BLaER1 (cell line): ENCODE measurements at regions not wholly inside any gene's neighbourhood (a gene's known extent, or its start where the extent isn't known, plus 50 kb on each side); places are given as distances from the start of the nearest gene placed in this dataset.
A peak's percentile ranks its signal among the peaks of the same experiment; 100 is the strongest.

ENCODE experiments used
- H3K27ac ChIP-seq: shearing (Covaris generic); formaldehyde crosslinking; 2 replicates; pipeline ENCODE4 v1.8.1; 2022
- H3K27me3 ChIP-seq: shearing (Covaris generic); formaldehyde crosslinking; 2 replicates; pipeline ENCODE4 v1.8.1; 2022
- H3K36me3 ChIP-seq: shearing (Covaris generic); formaldehyde crosslinking; 2 replicates; pipeline ENCODE4 v1.8.1; 2022
- H3K4me1 ChIP-seq: shearing (Covaris generic); formaldehyde crosslinking; 2 replicates; pipeline ENCODE4 v1.8.1; 2022
- H3K4me2 ChIP-seq: shearing (Covaris generic); formaldehyde crosslinking; 2 replicates; pipeline ENCODE4 v1.8.1; 2022
- H3K4me3 ChIP-seq: shearing (Covaris generic); formaldehyde crosslinking; 2 replicates; pipeline ENCODE4 v1.8.1; 2022
- H3K9ac ChIP-seq: shearing (Covaris generic); formaldehyde crosslinking; 2 replicates; pipeline ENCODE4 v1.8.1; 2022
- H3K9me3 ChIP-seq: shearing (Covaris generic); formaldehyde crosslinking; 2 replicates; pipeline ENCODE4 v1.8.1; 2022
- H4K20me1 ChIP-seq: shearing (Covaris generic); formaldehyde crosslinking; 2 replicates; pipeline ENCODE4 v1.8.1; 2022
- Cebpa-rat ChIP-seq: shearing (Covaris generic); IDR thresholded peaks from 2 replicates; pipeline ENCODE4 v1.8.1; 2022

DNA sequence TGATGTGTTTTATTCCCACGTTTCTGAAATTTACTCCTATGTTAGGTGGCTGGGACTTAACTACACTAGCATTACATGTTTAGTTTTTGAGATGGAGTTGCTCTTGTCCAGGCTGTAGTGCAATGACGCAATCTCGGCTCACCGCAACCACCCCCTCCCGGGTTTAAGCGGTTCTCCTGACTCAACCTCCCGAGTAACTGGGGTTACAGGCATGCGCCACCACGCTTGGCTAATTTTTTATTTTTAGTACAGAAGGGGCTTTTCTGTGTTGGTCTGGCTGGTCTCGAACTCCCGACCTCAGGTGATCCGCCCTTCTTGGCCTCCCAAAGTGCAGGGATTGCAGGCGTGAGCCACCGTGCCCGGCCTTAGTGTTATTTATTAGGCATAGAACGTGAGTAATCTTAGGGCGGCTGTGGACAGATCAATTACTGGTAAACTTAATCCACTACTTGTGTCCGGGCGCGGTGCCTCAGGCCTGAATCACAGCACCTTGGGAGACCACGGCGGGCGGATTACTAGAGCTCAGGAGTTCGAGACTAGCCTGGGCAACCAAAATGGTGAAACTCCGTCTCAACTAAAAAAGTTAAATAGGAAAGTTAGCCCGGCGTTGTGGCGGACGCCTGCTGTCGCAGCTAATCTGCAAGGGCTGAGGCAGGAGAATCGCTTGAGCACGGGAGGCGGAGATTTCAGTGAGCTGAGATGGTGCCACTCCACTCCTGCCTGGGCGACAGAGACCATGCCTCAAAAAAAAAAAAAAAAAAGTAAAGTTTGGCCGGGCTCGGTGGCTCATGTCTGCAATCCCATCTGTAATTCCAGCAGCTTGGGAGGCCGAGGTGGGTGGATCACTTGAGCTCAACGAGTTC is 123.7 kb upstream of the BTN3A2 start:
- peak overlapping the region; percentile 61 for H3K4me2 ChIP-seq
- peaks cover 24% of the 10 kb centered on the region for H3K27me3 ChIP-seq
- H3K4me3 ChIP-seq: peak overlapping the region; percentile 59
- peaks cover 10% of the 10 kb centered on the region for H3K4me1 ChIP-seq
- H3K9me3 ChIP-seq: peaks cover 35% of the 10 kb centered on the region
- H4K20me1 ChIP-seq: no peaks in the 10 kb centered on the region
- H3K36me3 ChIP-seq: no peaks in the 10 kb centered on the region
- no peak overlapping the region for H3K27ac ChIP-seq
- H3K9ac ChIP-seq: no peak overlapping the region
- peak; percentile 66 for TF ChIP-seq Cebpa-rat

DNA sequence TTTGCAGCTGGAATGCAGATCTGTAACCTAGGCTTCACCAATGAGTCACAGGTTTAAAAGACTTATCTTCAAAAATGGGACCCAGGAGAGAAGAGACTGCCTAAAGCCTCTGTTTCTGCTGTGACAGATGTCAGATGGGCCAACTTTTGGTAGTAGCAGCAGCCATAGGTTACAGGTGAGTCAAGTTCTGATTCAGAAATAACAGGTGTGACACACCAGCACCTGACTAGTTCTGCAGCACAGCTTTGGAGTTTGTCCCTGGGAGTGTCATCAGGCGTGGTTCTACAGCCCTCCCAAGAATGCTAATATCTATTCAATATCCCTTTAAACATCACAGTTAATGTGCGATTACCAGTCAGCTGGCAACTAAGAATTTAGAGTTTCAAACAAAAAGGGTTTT is 121.9 kb upstream of the BTN3A2 start:
- no peak overlapping the region for H3K4me3 ChIP-seq
- H3K9me3 ChIP-seq: peaks cover 48% of the 10 kb centered on the region
- peaks cover 10% of the 10 kb centered on the region for H3K4me1 ChIP-seq
- H3K9ac ChIP-seq: no peak overlapping the region
- no peaks in the 10 kb centered on the region for H4K20me1 ChIP-seq
- peaks cover 24% of the 10 kb centered on the region for H3K27me3 ChIP-seq
- H3K36me3 ChIP-seq: no peaks in the 10 kb centered on the region
- H3K27ac ChIP-seq: no peak overlapping the region
- no peak for TF ChIP-seq Cebpa-rat
- H3K4me2 ChIP-seq: no peak overlapping the region

DNA sequence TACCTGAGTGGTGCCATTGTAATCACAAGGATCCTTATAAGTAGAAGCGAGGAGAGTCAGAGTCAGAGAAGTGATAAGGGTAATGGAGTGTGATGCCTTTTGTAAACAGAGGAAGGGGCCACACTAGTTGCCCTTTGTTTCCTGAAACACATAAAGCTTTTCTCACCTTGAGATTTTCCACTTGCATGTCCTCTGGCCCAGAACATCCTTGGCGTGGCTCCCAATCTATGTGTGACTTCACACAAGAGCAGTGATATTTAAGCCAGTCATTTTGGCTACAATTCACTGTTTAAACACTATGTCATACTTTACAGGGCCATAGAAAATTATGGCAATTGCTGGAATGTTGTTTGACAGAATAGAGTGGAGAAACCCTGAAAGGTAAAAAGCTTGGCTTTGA is 121.2 kb upstream of the BTN3A2 start:
- Histone ChIP-seq H3K9ac (no peak overlapping the region), H3K4me3 (no peak overlapping the region), H3K4me2 (no peak overlapping the region), H3K27me3 (peaks cover 24% of the 10 kb centered on the region), H4K20me1 (no peaks in the 10 kb centered on the region), H3K9me3 (peaks cover 48% of the 10 kb centered on the region), H3K27ac (no peak overlapping the region), H3K36me3 (no peaks in the 10 kb centered on the region), H3K4me1 (peaks cover 13% of the 10 kb centered on the region)
- no peak for TF ChIP-seq Cebpa-rat

DNA sequence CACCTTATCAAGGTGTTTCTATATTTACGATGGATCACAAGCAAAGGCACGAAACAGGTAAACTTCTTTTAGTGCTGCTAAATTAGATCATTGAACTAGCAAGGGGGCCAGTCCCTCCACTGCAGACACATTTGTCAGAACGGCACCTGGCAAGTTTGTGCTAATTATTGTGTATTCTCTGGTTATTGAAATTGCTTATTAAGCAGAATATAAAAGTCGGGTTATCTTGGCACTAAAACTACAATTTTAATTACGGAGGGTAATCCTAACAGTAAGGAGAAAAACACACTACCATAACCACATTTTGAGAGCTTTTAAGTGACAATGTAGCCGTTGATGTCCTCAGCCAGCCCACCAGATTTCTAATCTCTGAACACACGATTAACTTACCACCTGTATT is 118.9 kb upstream of the BTN3A2 start:
- no peak for TF ChIP-seq Cebpa-rat
- Histone ChIP-seq H3K27me3 (peaks cover 16% of the 10 kb centered on the region), H3K9me3 (peaks cover 26% of the 10 kb centered on the region), H3K4me2 (no peak overlapping the region), H3K4me1 (peaks cover 12% of the 10 kb centered on the region), H3K36me3 (no peaks in the 10 kb centered on the region), H3K4me3 (no peak overlapping the region), H3K9ac (no peak overlapping the region), H3K27ac (no peak overlapping the region), H4K20me1 (no peaks in the 10 kb centered on the region)

DNA sequence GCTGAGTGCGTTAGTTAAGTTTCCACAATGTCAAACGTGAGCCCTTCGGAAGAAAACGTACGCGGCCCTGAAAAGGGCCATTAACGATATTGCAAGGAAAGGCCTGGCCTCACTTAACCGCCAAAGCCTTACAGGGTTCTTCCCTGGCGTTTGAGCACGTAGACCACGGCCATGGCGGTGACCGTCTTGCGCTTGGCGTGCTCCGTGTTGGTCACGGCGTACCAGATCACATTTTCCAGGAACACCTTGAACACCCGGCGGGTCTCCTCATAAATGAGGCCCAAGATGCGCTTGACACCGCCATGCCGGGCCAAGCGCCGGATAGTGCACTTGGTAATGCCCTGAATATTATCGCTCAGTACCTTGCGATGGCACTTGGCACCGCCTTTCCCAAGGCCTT is 118.4 kb upstream of the BTN3A2 start:
- no peak overlapping the region for H3K27ac ChIP-seq

DNA sequence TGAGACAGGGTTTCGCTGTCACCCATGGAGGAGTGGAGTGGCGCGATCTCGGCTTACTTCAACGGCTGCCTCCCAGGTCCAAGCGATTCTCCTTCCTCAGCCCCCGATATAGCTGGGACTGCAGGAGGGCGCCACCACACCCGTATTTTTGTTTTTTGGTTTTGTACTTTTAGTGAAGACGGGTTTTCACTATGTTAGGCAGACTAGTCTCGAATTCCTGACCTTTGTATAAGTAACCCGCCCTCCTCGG is 115.4 kb upstream of the BTN3A2 start:
- peak overlapping the region; percentile 93 for H3K27ac ChIP-seq

More for the DNA sequence above, 118.4 kb upstream of the BTN3A2 start:
- Histone ChIP-seq H3K9me3 (peaks cover 21% of the 10 kb centered on the region), H3K4me1 (peaks cover 11% of the 10 kb centered on the region), H3K9ac (no peak overlapping the region), H3K4me2 (no peak overlapping the region), H3K4me3 (no peak overlapping the region), H4K20me1 (peaks cover under 1% of the 10 kb centered on the region; the same call in 1 of the 2 replicates), H3K36me3 (no peaks in the 10 kb centered on the region), H3K27me3 (peaks cover 14% of the 10 kb centered on the region; the same call in 1 of the 2 replicates)
- no peak for TF ChIP-seq Cebpa-rat

DNA sequence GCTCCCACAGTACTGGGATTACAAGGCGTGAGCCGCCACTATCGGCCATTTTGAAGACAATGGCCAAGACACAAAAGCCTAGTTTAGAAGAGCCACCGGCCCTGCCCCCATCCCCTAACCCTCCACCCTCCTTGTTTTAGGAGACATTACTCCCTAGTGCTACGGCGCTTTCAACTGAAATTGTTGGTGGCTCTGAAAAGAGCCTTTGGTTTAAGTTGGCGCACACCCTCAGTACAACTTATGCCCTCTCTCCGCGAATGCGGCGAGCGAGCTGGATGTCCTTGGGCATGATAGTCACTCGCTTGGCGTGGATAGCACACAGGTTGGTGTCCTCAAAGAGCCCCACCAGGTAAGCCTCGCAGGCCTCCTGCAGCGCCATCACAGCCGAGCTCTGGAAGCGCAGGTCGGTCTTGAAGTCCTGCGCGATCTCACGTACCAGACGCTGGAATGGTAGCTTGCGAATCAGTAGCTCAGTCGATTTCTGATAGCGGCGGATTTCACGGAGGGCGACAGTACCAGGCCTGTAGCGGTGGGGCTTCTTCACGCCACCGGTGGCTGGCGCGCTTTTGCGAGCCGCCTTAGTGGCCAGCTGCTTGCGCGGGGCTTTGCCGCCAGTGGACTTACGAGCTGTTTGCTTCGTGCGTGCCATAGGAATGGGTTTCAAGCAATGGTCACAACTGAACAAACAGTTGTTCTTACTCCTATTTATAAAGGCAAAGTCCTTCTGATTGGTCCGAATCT is 114.9 kb upstream of the BTN3A2 start:
- peaks cover 26% of the 10 kb centered on the region for H4K20me1 ChIP-seq
- H3K27me3 ChIP-seq: peaks cover 20% of the 10 kb centered on the region; the same call in 1 of the 2 replicates
- H3K4me3 ChIP-seq: peak overlapping the region; percentile 86
- H3K4me1 ChIP-seq: peaks cover 30% of the 10 kb centered on the region
- H3K36me3 ChIP-seq: no peaks in the 10 kb centered on the region
- peaks cover 14% of the 10 kb centered on the region for H3K9me3 ChIP-seq
- H3K9ac ChIP-seq: peak overlapping the region; percentile 97
- H3K4me2 ChIP-seq: peak overlapping the region; percentile 80
- TF ChIP-seq Cebpa-rat: no peak
- peak overlapping the region; percentile 93 for H3K27ac ChIP-seq

More for the DNA sequence above, 115.4 kb upstream of the BTN3A2 start:
- H3K4me1 ChIP-seq: peaks cover 25% of the 10 kb centered on the region
- peaks cover 14% of the 10 kb centered on the region for H3K9me3 ChIP-seq
- no peaks in the 10 kb centered on the region for H3K36me3 ChIP-seq
- H4K20me1 ChIP-seq: peaks cover 21% of the 10 kb centered on the region
- H3K4me3 ChIP-seq: peak overlapping the region; percentile 86
- peak overlapping the region; percentile 80 for H3K4me2 ChIP-seq
- H3K9ac ChIP-seq: peak overlapping the region; percentile 97
- H3K27me3 ChIP-seq: peaks cover 20% of the 10 kb centered on the region; the same call in 1 of the 2 replicates
- TF ChIP-seq Cebpa-rat: no peak

DNA sequence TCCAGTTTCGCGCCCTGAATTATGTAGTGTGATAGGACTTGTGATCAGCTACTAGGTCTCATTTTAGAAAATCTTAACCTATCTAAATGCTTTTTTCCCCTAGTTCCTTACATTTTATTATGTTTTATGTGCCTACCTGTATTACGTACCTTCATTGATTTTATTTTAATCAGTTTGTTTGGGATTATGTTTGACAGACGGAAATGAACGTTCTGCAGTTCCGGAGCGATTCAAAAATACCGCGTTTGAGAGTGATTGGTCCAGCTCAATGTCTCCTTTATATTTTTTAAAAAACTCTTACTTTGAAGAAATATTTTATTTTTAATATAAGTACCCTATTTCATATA is 114.3 kb upstream of the BTN3A2 start:
- H3K9me3 ChIP-seq: peaks cover 14% of the 10 kb centered on the region
- peak overlapping the region; percentile 97 for H3K9ac ChIP-seq
- H4K20me1 ChIP-seq: peaks cover 26% of the 10 kb centered on the region
- peak overlapping the region; percentile 93 for H3K27ac ChIP-seq
- peaks cover 36% of the 10 kb centered on the region for H3K4me1 ChIP-seq
- peaks cover 20% of the 10 kb centered on the region; the same call in 1 of the 2 replicates for H3K27me3 ChIP-seq
- TF ChIP-seq Cebpa-rat: no peak
- peak overlapping the region; percentile 86 for H3K4me3 ChIP-seq
- peak overlapping the region; percentile 80 for H3K4me2 ChIP-seq
- H3K36me3 ChIP-seq: no peaks in the 10 kb centered on the region

DNA sequence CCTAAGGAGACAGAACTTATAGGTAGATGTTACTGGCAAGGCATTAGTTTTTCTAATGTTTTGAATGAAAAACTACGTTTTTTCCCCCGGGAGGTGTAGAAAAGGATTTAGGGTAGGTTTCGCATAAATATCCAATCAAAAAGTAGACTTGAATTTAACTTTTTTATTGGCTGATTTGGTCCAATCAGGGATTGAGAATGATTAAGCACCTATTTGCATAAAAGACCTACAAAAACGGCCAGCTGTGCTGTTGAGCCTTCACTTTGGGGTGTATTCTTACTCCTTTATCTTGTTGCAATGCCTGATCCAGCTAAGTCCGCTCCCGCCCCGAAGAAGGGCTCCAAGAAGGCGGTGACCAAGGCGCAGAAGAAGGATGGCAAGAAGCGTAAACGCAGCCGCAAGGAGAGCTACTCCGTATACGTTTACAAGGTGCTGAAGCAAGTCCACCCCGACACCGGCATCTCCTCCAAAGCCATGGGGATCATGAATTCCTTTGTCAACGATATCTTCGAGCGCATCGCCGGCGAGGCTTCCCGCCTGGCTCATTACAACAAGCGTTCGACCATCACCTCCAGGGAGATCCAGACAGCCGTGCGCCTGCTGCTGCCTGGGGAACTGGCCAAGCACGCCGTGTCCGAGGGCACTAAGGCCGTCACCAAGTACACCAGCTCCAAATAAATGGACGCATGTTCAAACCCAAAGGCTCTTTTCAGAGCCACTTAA is 113.5 kb upstream of the BTN3A2 start:
- Histone ChIP-seq H3K9me3 (peaks cover 11% of the 10 kb centered on the region), H4K20me1 (peaks cover 26% of the 10 kb centered on the region), H3K4me2 (peak overlapping the region; percentile 80), H3K27ac (peak overlapping the region; percentile 93), H3K4me1 (peaks cover 37% of the 10 kb centered on the region), H3K27me3 (peaks cover 20% of the 10 kb centered on the region; the same call in 1 of the 2 replicates), H3K4me3 (peak overlapping the region; percentile 86), H3K9ac (peak overlapping the region; percentile 97), H3K36me3 (no peaks in the 10 kb centered on the region)
- TF ChIP-seq Cebpa-rat: no peak
